H1 (cell line): ENCODE measurements at regions not wholly inside any gene's neighbourhood (a gene's known extent, or its start where the extent isn't known, plus 50 kb on each side); places are given as distances from the start of the nearest gene placed in this dataset.

ENCODE experiments used
- CTBP2 ChIP-seq: IDR thresholded peaks from 2 replicates; pipeline ENCODE4 v1.7.0; 2011; ENCODE audit warnings: borderline replicate concordance, mild to moderate bottlenecking, moderate library complexity, mixed read lengths, low read length; ENCODE audit not compliant: insufficient read depth, insufficient read length

DNA sequence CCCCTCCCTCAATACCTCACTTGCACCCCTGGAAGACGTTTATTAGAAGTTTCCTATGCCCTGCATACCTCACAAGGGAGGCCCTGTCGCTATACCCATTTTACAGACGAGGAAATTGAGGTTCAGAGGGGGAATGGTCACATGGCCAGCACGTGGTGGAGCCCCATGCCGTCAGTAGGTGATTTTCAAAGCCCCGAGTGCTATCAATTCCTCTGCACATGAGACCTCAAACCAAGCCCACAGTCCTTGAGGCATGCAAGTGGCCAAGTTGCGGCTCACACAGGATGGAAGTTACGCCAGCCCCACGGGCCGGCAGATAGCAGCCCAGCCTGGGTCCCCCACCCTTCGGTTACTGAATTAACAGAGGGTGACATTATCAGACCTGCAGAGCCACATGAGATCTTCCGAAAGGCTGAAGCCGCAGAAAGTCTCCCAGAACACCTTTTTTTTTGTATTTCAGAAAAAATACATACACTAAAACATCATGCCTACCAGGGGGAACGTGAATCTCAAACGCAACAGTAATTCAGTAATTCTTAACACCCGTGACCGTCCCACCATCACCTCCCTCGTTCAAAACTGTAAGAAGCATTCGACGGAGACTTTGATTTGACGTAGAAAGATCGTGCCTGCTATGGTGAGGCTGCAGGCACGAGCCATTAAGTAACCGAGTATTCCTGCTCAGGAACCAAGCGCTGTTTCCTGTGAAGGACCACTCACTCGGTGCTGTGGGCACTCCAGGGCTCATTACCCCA lies 129.0 kb downstream of the RFLNA start (continued):
- no peak for TF ChIP-seq CTBP2
